ENCODE measurements at regions not wholly inside any gene's neighbourhood (a gene's known extent, or its start where the extent isn't known, plus 50 kb on each side); places are given as distances from the start of the nearest gene placed in this dataset.

DNA sequence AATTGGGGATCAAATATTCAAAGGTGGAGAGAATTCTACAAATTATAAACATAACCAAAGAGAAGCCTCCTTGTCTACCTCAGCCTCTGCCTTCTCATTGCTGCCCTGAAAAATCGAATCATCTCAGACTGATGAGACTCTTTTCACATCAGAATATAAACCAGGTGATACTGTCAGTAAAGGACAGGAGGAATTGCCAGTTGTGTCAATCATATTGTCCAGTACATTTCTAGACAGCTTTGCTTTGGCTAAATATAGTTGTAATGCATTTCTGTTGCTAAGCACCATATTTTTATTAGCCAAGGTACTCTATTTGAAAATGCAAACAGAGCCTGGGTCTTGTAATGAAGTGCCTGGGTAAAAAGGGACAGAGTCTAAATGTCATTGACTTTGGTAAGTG lies 92.6 kb upstream of the TLK1 start:
- WGBS, 2 donors = 55 to 60% methylated on average over 1 of the region's 1 CpG
- H3K9me3 ChIP-seq = peaks cover 0 to 3% (median 0%) of the 10 kb centered on the region in 3 donors
- no peak overlapping the region for H3K27ac ChIP-seq

DNA sequence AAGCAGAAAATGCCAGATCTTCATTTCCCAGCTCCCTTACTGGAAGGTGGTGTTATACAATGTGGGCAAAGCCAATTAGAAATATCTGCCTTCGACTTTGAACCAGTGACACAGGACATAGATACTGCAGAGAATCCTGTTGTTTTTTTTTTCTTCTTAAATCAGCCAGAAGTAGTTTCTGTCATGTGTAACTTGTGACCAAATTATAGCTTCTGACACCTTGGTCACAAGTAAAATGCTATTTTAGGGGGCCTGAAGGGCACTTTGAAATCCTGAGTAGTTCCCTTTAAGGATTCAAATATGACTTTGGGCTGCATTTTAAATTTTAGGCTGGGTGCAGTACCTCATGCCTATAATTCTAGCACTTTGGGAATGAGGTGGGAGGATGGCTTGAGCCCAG lies 89.0 kb upstream of the TLK1 start:
- no peak for ATAC-seq
- no peak overlapping the region for H3K4me3 ChIP-seq
- H3K27me3 ChIP-seq = no peaks in the 10 kb centered on the region
- intact Hi-C loops (cut with DNase I) = no loop called here
- H3K36me3 ChIP-seq (replicated peaks in 1 of 2; ENCODE audit: insufficient read depth in 1 of 2, low read depth in 2 of 2) = no peaks in the 10 kb centered on the region
- no peak for DNase-seq
- TF ChIP-seq, protein P1, sequence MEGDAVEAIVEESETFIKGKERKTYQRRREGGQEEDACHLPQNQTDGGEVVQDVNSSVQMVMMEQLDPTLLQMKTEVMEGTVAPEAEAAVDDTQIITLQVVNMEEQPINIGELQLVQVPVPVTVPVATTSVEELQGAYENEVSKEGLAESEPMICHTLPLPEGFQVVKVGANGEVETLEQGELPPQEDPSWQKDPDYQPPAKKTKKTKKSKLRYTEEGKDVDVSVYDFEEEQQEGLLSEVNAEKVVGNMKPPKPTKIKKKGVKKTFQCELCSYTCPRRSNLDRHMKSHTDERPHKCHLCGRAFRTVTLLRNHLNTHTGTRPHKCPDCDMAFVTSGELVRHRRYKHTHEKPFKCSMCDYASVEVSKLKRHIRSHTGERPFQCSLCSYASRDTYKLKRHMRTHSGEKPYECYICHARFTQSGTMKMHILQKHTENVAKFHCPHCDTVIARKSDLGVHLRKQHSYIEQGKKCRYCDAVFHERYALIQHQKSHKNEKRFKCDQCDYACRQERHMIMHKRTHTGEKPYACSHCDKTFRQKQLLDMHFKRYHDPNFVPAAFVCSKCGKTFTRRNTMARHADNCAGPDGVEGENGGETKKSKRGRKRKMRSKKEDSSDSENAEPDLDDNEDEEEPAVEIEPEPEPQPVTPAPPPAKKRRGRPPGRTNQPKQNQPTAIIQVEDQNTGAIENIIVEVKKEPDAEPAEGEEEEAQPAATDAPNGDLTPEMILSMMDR (IDR thresholded peaks at IDR 0.05) = no peak
- no peak for TF ChIP-seq POLR2A (IDR thresholded peaks at IDR 0.05)
- no peak overlapping the region for H3K27ac ChIP-seq
- no peaks in the 10 kb centered on the region for H3K4me1 ChIP-seq
- 50 to 55% methylated on average over 1 of the region's 1 CpG for WGBS, 2 donors
- H3K9me3 ChIP-seq = peaks cover 0 to 1% (median 0%) of the 10 kb centered on the region in 3 donors

More for the DNA sequence above, 92.6 kb upstream of the TLK1 start:
- no peak for TF ChIP-seq POLR2A (IDR thresholded peaks at IDR 0.05)
- TF ChIP-seq, protein P1 (IDR thresholded peaks at IDR 0.05) = no peak
- no peaks in the 10 kb centered on the region for H3K36me3 ChIP-seq (replicated peaks in 1 of 2; ENCODE audit: insufficient read depth in 1 of 2, low read depth in 2 of 2)
- DNase-seq (no peak), ATAC-seq (no peak)
- intact Hi-C loops (cut with DNase I) = no loop called here
- H3K4me3 ChIP-seq = no peak overlapping the region
- no peaks in the 10 kb centered on the region for H3K27me3 ChIP-seq
- H3K4me1 ChIP-seq = no peaks in the 10 kb centered on the region

DNA sequence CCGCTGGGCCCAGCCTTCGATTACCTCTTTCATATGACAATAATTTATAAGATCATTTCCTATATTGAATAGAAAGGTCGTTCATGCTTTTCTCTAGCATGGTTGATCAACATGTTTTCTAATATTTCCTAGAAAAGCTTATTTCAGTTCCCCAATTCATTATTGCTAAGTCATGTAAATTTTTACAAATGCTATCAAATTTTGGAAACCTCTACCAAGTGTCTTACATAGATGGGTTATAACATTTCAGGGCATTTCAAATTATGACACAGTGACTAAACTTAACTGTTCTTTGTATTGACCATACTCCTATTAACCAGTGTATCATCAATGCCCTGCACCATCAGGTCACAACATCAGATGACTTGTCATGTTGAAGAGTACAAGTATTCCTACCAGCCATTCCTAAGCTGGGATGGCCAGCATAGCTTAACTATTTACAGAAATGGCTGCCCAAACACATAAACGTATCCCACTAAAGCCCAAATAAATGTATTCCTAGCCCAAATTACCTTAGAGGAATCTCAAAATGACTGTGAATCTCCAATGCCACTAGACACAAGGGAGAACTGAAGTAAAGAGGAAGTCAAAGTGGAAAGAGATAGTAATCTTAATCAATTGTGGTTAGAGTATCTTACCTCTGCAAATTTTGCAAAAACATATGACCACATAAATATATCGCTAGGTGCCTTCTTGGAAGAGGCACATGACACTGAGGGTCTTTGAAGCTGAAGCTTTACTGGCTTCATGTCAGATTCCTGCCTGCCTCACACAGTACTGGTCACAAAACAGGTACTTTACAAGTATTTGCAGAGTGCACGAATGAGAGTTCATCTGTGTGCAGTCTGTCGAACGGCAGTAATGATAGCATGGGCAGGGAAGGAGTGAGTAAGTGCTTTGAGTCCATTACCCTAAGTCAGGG lies 87.3 kb upstream of the TLK1 start:
- Histone ChIP-seq H3K36me3 (replicated peaks in 1 of 2; ENCODE audit: insufficient read depth in 1 of 2, low read depth in 2 of 2) (no peaks in the 10 kb centered on the region), H3K4me1 (no peaks in the 10 kb centered on the region), H3K27me3 (no peaks in the 10 kb centered on the region), H3K9me3 (no peaks in the 10 kb centered on the region), H3K4me3 (no peak overlapping the region), H3K27ac (no peak overlapping the region)
- no peak for ATAC-seq
- DNase-seq = no peak
- intact Hi-C loops (cut with DNase I) = no loop called here
- 59 to 73% methylated on average over 8 of the region's 8 CpGs for WGBS, 2 donors
- no peak for TF ChIP-seq POLR2A (IDR thresholded peaks at IDR 0.05)
- TF ChIP-seq, protein P1 (IDR thresholded peaks at IDR 0.05) = no peak

DNA sequence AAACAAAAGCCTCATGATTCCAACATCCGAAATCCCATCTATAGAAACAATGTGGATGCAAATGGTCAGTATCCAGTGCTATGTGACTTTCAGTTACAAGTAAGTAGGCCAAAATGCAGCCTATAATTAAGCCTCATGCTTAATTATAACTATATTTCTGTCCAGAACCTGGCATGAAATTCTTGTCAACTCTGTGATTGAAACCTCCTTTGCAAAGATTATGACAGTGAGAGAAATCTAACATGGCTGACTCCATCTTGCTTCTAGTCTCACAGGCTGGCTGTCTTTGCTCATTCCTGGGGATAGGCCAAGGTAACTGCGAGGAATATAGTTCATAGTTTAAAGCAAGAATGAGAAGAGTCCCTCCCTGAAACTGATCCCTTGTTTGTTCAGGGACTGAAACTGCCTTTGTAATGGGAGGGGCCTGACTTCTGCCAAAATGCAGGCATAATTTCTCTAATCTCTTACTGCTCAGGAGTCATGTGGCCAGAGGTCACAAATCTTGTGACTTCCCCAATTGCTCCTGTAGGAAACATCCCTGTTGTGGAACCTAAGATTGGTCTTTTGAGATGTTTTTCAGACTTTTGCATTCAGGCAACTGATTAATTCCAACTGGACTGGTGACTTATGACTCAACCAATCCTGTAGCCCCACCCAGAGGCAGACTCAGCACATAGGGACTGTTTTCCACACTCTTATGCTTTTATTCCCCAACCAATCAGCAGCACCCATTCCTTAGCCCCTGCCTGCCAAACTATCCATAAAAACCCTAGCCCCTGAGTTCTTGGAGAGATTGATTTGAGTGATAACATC lies 84.5 kb upstream of the TLK1 start:
- Histone ChIP-seq H3K4me3 (no peak overlapping the region), H3K9me3 (no peaks in the 10 kb centered on the region), H3K27ac (no peak overlapping the region), H3K27me3 (no peaks in the 10 kb centered on the region), H3K36me3 (replicated peaks in 1 of 2; ENCODE audit: insufficient read depth in 1 of 2, low read depth in 2 of 2) (no peaks in the 10 kb centered on the region), H3K4me1 (no peaks in the 10 kb centered on the region)
- no peak for TF ChIP-seq POLR2A (IDR thresholded peaks at IDR 0.05)
- TF ChIP-seq, protein P1 (IDR thresholded peaks at IDR 0.05) = no peak
- intact Hi-C loops (cut with DNase I) = no loop called here
- no peak for DNase-seq
- ATAC-seq = no peak
- 79 to 100% methylated on average over 2 of the region's 2 CpGs for WGBS, 2 donors

All from body of pancreas (tissue), 4 donors.